Panc1 (cell line): ENCODE measurements at regions not wholly inside any gene's neighbourhood (a gene's known extent, or its start where the extent isn't known, plus 50 kb on each side); places are given as distances from the start of the nearest gene placed in this dataset.
A peak's percentile ranks its signal among the peaks of the same experiment; 100 is the strongest.

ENCODE experiments used
- ATAC-seq: fragments of 200-7000 bp; cut with Tn5 transposase; 2 replicates; pipeline ENCODE4 v1.9.1; 2020; ENCODE audit warnings: mild to moderate bottlenecking, moderate library complexity
- BruUV-seq: library from RNA; stranded (reverse); fragments of 400-500 nt; replicated peaks from 2 replicates; lab custom pipeline; 2021; lab: Mats Ljungman, UMichigan
- CTCF ChIA-PET: fragments of 300-600 bp; sonication (Branson Sonifier 250); formaldehyde crosslinking; loops from one replicate; lab custom pipeline; 2022; ENCODE audit warnings: antibody characterized with exemption; lab: Charles Lee
- POLR2A ChIA-PET: fragments of 300-600 bp; sonication (Branson Sonifier 250); formaldehyde crosslinking; loops from one replicate; lab custom pipeline; 2022; ENCODE audit warnings: antibody characterized with exemption; lab: Charles Lee
- DNase-seq: peaks from one replicate; pipeline ENCODE4 v3.0.0-alpha.2; 2010; ENCODE audit warnings: low read depth, low spot score
- H3K27ac ChIP-seq: 2 replicates; pipeline ENCODE4 v1.5.1; 2011; ENCODE audit warnings: mild to moderate bottlenecking, low read length, inconsistent platforms
- H3K27me3 ChIP-seq: fragments of 200-500 bp; sonication (Bioruptor generic); 2 replicates; pipeline ENCODE4 v1.6.0; 2014; ENCODE audit warnings: low read length, inconsistent platforms; ENCODE audit not compliant: control insufficient read depth, insufficient read depth
- H3K36me3 ChIP-seq: fragments of 200-500 bp; sonication (Bioruptor generic); 2 replicates; pipeline ENCODE4 v1.5.1; 2014; ENCODE audit warnings: inconsistent platforms, mild to moderate bottlenecking, low read length, moderate library complexity; ENCODE audit not compliant: control insufficient read depth, insufficient read depth
- H3K4me1 ChIP-seq: 2 replicates; pipeline ENCODE4 v1.5.1; 2011; ENCODE audit warnings: inconsistent platforms, mild to moderate bottlenecking, low read length, moderate library complexity; ENCODE audit not compliant: control insufficient read depth, insufficient read depth
- H3K4me3 ChIP-seq, 2 experiments: 2 replicates each; pipeline ENCODE4 v1.5.1; 2011 to 2012; ENCODE audit warnings: low read depth in 2 of 2, low read length in 2 of 2, mild to moderate bottlenecking in 2 of 2, inconsistent platforms in 1 of 2, moderate library complexity in 1 of 2
- H3K9me3 ChIP-seq: fragments of 200-500 bp; sonication (Bioruptor generic); 2 replicates; pipeline ENCODE4 v1.5.1; 2014; ENCODE audit warnings: low read depth, mild to moderate bottlenecking, inconsistent platforms, low read length, moderate library complexity; ENCODE audit not compliant: control insufficient read depth, insufficient read depth
- POLR2AphosphoS5 ChIP-seq: IDR thresholded peaks from 2 replicates; pipeline ENCODE4 v1.6.1; 2012; ENCODE audit warnings: mild to moderate bottlenecking, low read depth, low read length, moderate library complexity
- SIN3A ChIP-seq: IDR thresholded peaks from 2 replicates; pipeline ENCODE4 v1.6.1; 2012; ENCODE audit warnings: low read depth, mild to moderate bottlenecking, low read length, moderate library complexity, borderline replicate concordance; ENCODE audit not compliant: insufficient read depth
- TCF7L2 ChIP-seq: IDR thresholded peaks from 2 replicates; pipeline ENCODE4 v1.6.1; 2011; ENCODE audit warnings: mild to moderate bottlenecking, low read depth, low read length, inconsistent platforms
- in situ Hi-C: cut with HindIII; loops from 2 replicates; pipeline ENCODE4 v1.10.0; 2016; ENCODE audit warnings: low sequenced_read_pairs, low pct_unique_long_range_greater_than_20kb
- intact Hi-C: fragments of 100-400 bp; cut with micrococcal nuclease; formaldehyde crosslinking; loops from one replicate; pipeline ENCODE4 v1.10.0; 2022; ENCODE audit not compliant: unreplicated experiment
- TF ChIP-seq, protein P1 (sequence below): fragments of 450-650 bp; IDR thresholded peaks from 2 replicates; pipeline ENCODE4 v1.5.1; 2017; ENCODE audit warnings: mild to moderate bottlenecking
- TF ChIP-seq, protein P2 (sequence below), 2 experiments: IDR thresholded peaks; 2 replicates each; pipeline ENCODE4 v1.6.1; 2011 to 2012; ENCODE audit warnings: low read depth in 2 of 2, control low read depth in 1 of 2, low read length in 1 of 2, mild to moderate bottlenecking in 1 of 2, moderate library complexity in 1 of 2; ENCODE audit not compliant: insufficient read depth in 1 of 2

DNA sequence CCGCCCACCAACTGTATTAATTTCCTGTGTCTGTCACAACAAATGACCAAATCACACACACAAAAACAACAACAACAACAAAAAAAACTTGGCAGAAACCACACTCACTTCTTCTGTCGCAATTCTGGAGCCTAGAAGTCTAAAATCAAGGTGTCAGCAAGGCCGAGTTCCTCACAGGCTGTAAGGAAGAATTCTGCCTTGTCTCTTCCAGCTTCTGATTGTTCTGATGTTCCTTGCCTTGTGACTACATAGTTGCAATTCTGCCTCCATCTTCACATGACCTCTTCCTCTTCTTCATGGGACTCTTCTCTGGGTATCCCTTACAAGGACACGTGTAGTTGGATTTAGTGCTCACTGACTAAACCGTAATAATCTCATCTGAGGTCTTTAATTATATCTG, 61.4 kb downstream of the IL12A start:
- POLR2A ChIA-PET = no interaction called here
- H3K4me1 ChIP-seq = peaks cover 9% of the 10 kb centered on the region; the same call in 1 of the 2 replicates
- intact Hi-C loops (no loop called here), in situ Hi-C loops (no loop called here)
- DNase-seq (no peak), ATAC-seq (no peak)
- CTCF ChIA-PET = no interaction called here
- no peaks in the 10 kb centered on the region for H3K27me3 ChIP-seq
- TF ChIP-seq, protein P1, sequence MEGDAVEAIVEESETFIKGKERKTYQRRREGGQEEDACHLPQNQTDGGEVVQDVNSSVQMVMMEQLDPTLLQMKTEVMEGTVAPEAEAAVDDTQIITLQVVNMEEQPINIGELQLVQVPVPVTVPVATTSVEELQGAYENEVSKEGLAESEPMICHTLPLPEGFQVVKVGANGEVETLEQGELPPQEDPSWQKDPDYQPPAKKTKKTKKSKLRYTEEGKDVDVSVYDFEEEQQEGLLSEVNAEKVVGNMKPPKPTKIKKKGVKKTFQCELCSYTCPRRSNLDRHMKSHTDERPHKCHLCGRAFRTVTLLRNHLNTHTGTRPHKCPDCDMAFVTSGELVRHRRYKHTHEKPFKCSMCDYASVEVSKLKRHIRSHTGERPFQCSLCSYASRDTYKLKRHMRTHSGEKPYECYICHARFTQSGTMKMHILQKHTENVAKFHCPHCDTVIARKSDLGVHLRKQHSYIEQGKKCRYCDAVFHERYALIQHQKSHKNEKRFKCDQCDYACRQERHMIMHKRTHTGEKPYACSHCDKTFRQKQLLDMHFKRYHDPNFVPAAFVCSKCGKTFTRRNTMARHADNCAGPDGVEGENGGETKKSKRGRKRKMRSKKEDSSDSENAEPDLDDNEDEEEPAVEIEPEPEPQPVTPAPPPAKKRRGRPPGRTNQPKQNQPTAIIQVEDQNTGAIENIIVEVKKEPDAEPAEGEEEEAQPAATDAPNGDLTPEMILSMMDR = no peak
- no peak for TF ChIP-seq SIN3A
- TF ChIP-seq, protein P2, sequence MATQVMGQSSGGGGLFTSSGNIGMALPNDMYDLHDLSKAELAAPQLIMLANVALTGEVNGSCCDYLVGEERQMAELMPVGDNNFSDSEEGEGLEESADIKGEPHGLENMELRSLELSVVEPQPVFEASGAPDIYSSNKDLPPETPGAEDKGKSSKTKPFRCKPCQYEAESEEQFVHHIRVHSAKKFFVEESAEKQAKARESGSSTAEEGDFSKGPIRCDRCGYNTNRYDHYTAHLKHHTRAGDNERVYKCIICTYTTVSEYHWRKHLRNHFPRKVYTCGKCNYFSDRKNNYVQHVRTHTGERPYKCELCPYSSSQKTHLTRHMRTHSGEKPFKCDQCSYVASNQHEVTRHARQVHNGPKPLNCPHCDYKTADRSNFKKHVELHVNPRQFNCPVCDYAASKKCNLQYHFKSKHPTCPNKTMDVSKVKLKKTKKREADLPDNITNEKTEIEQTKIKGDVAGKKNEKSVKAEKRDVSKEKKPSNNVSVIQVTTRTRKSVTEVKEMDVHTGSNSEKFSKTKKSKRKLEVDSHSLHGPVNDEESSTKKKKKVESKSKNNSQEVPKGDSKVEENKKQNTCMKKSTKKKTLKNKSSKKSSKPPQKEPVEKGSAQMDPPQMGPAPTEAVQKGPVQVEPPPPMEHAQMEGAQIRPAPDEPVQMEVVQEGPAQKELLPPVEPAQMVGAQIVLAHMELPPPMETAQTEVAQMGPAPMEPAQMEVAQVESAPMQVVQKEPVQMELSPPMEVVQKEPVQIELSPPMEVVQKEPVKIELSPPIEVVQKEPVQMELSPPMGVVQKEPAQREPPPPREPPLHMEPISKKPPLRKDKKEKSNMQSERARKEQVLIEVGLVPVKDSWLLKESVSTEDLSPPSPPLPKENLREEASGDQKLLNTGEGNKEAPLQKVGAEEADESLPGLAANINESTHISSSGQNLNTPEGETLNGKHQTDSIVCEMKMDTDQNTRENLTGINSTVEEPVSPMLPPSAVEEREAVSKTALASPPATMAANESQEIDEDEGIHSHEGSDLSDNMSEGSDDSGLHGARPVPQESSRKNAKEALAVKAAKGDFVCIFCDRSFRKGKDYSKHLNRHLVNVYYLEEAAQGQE (IDR thresholded peaks at IDR 0.05; ENCODE audit: insufficient read depth in 1 of 2, low read depth in 2 of 2, low read length in 1 of 2) = no peak
- no peak for TF ChIP-seq TCF7L2
- no peak for TF ChIP-seq POLR2AphosphoS5
- no TSS peak for BruUV-seq
- no peaks in the 10 kb centered on the region for H3K9me3 ChIP-seq
- no peaks in the 10 kb centered on the region for H3K36me3 ChIP-seq
- no peak overlapping the region for H3K27ac ChIP-seq
- no peak overlapping the region for H3K4me3 ChIP-seq

DNA sequence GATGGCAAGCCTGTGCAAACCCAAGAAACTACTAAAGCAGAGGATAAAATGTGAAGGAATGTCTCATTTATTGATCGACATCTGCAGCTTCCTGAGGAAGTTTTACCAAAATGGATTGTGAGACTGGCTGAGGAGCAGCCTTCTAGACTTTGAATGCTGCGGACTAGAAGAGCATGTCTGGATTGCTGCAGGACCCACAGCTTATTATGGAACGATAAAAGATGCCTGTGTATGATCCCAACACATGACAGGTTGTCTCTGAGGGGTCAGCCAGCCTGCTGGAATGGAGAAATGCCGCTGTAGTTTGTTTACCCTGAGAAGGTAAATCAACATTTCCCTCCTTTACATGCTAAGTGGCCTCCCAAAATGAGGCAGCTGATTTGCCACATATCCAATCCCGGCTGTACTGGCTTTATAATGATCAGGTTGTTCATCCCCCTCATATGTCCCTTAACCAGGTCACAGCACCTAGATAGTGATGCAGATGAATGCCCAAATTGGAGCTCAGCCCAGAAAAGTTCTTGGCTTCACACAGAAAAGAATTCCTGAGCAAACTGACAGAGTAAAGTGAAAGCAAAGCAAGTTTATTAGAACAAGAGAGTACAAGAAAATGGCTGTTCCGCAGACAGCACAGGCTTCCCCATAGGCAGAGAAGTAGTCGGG, 63.9 kb downstream of the IL12A start:
- in situ Hi-C loops = no loop called here
- Histone ChIP-seq H3K9me3 (no peaks in the 10 kb centered on the region), H3K4me3 (peak overlapping the region; percentile 9 to 37; a peak in 3 of 4 replicates), H3K36me3 (no peaks in the 10 kb centered on the region), H3K27ac (peak overlapping the region; percentile 12; the same call in 1 of the 2 replicates), H3K27me3 (no peaks in the 10 kb centered on the region), H3K4me1 (peaks cover 9% of the 10 kb centered on the region; the same call in 1 of the 2 replicates)
- CTCF ChIA-PET = no interaction called here
- no TSS peak for BruUV-seq
- TF ChIP-seq, protein P1 = no peak
- TF ChIP-seq TCF7L2 (no peak), SIN3A (no peak), POLR2AphosphoS5 (no peak)
- TF ChIP-seq, protein P2 (IDR thresholded peaks at IDR 0.05; ENCODE audit: insufficient read depth in 1 of 2, low read depth in 2 of 2, low read length in 1 of 2) = no peak
- DNase-seq (no peak), ATAC-seq (peak; percentile 56)
- POLR2A ChIA-PET = no interaction called here
- intact Hi-C loops = no loop called here
